Spleen (tissue), 11 donors: ENCODE measurements at regions not wholly inside any gene's neighbourhood (a gene's known extent, or its start where the extent isn't known, plus 50 kb on each side); places are given as distances from the start of the nearest gene placed in this dataset.

Source experiments
- DNase-seq: peaks from one replicate; pipeline ENCODE4 v3.0.0-alpha.2; 2020
- H3K27ac ChIP-seq, 8 donors: fragments of 200-600 bp; sonication (generic) in 7 of 8; 1 replicate in 4 of 8; 2 replicates in 4 of 8; pipeline versions ENCODE4 v1.5.0 to v1.8.0; 2016 to 2021; ENCODE audit warnings: inconsistent platforms in 4 of 8, mild to moderate bottlenecking in 4 of 8, moderate library complexity in 1 of 8
- H3K27me3 ChIP-seq, 7 donors: fragments of 200-600 bp; sonication (generic) in 6 of 7; replicated peaks in 1 of 7; 1 replicate in 4 of 7; 2 replicates in 3 of 7; pipeline versions ENCODE4 v1.5.0 to v1.8.0; 2016 to 2021; ENCODE audit warnings: inconsistent platforms in 3 of 7, mild to moderate bottlenecking in 1 of 7
- H3K36me3 ChIP-seq, 6 donors: fragments of 200-600 bp; sonication (generic) in 5 of 6; 1 replicate in 4 of 6; 2 replicates in 2 of 6; pipeline versions ENCODE4 v1.5.0 to v1.8.0; 2016 to 2021; ENCODE audit warnings: inconsistent platforms in 2 of 6
- H3K4me1 ChIP-seq, 6 donors: fragments of 200-600 bp; sonication (generic) in 5 of 6; 1 replicate in 3 of 6; 2 replicates in 3 of 6; pipeline versions ENCODE4 v1.5.0 to v1.8.0; 2016 to 2021; ENCODE audit warnings: inconsistent platforms in 3 of 6
- H3K4me3 ChIP-seq, 8 donors: fragments of 200-600 bp; sonication (generic) in 7 of 8; 1 replicate in 4 of 8; 2 replicates in 4 of 8; pipeline versions ENCODE4 v1.5.0 to v1.8.0; 2016 to 2021; ENCODE audit warnings: inconsistent platforms in 4 of 8, mild to moderate bottlenecking in 4 of 8, moderate library complexity in 2 of 8
- H3K9me3 ChIP-seq, 8 donors: fragments of 200-600 bp; sonication (generic) in 7 of 8; 1 replicate in 4 of 8; 2 replicates in 4 of 8; pipeline versions ENCODE4 v1.5.0 to v1.8.0; 2016 to 2021; ENCODE audit warnings: inconsistent platforms in 4 of 8
- CTCF ChIP-seq, 11 experiments: fragments of 200-600 bp in 7 of 11; fragments of 450-650 bp in 4 of 11; sonication (generic) in 4 of 11; IDR thresholded peaks in 8 of 11; conservative IDR thresholded peaks in 3 of 11; 1 replicate in 7 of 11; 2 replicates in 4 of 11; pipeline versions ENCODE4 v1.4.0 to v1.8.0; 2016 to 2021; ENCODE audit warnings: antibody characterized with exemption in 11 of 11, inconsistent platforms in 4 of 11, mild to moderate bottlenecking in 1 of 11
- POLR2A ChIP-seq, 3 donors: fragments of 450-650 bp; IDR thresholded peaks; one replicate each; pipeline ENCODE4 v1.5.1; 2017; ENCODE audit warnings: antibody characterized with exemption in 3 of 3, mild to moderate bottlenecking in 1 of 3
- POLR2AphosphoS5 ChIP-seq, 3 donors: sonication (generic); formaldehyde crosslinking; IDR thresholded peaks; one replicate each; pipeline ENCODE4 v1.5.1; 2017; ENCODE audit warnings: antibody characterized with exemption in 3 of 3
- WGBS, 5 donors: extraction: QIAGEN DNeasy Blood & Tissue Kit in 3 of 5; methylation state at CpG; one replicate each; pipeline versions ENCODE4 v1.1.5 to v1.1.7; 2013 to 2018; 5-methylcytosine and 5-hydroxymethylcytosine counted together
- intact Hi-C: fragments of 100-400 bp; cut with DNase I; formaldehyde crosslinking; loops from one replicate; pipeline ENCODE4 v1.15.0; 2023; ENCODE audit warnings: low total_unique reads
- donor health status: healthy with polysubstance abuse.
- donor health status: DM: no; HTN: no; CAD: no; lungs with moderate emphysema.
- donor health status: DM: no; HTN: no; CAD: no.
- donor health status: Bipolar disorder and iron deficiency.
- donor health status: healthy.
- donor health status: DM: no; HTN: no; CAD: no.
- donor health status: DM: yes; HTN: yes; CAD: no.

- H3K4me1 ChIP-seq, result peaks cover 0 to 12% (median 0%) of the 10 kb centered on the region in 6 donors
- no peaks in the 10 kb centered on the region for H3K9me3 ChIP-seq
- intact Hi-C loops, result loop anchor here (5.0 to 10.0 kb wide), 2 partner anchors 518 to 930 kb away; no protein-coding TSS in a partner anchor
- TF ChIP-seq CTCF (IDR thresholded peaks at IDR 0.05 in 8 of 11, conservative IDR thresholded peaks at IDR 0.05 in 3 of 11) (no peak), POLR2AphosphoS5 (IDR thresholded peaks at IDR 0.05) (no peak), POLR2A (IDR thresholded peaks at IDR 0.05) (no peak)
- no peaks in the 10 kb centered on the region for H3K27me3 ChIP-seq
- H3K4me3 ChIP-seq, result no peak overlapping the region
- H3K36me3 ChIP-seq, result no peaks in the 10 kb centered on the region
- no peak for DNase-seq
- H3K27ac ChIP-seq, result no peak overlapping the region
Observed at GRCh38 chr5:158177146-158177545, 318.2 kb upstream of the CLINT1 start.

GRCh38 chr5:158175934-158176481, 317.1 kb upstream of the CLINT1 start:
- TF ChIP-seq POLR2A (IDR thresholded peaks at IDR 0.05) (no peak), CTCF (IDR thresholded peaks at IDR 0.05 in 8 of 11, conservative IDR thresholded peaks at IDR 0.05 in 3 of 11) (no peak)

GRCh38 chr5:158174918-158175851, 316.2 kb upstream of the CLINT1 start:
- WGBS, 5 donors, result 29 to 42% (median 39%) methylated on average over 8 of the region's 8 CpGs
- DNase-seq, result peak; percentile 81
- intact Hi-C loops, result loop anchor here (5.0 to 10.0 kb wide), 2 partner anchors 520 to 932 kb away; no protein-coding TSS in a partner anchor
- Histone ChIP-seq H3K27ac (no peak overlapping the region), H3K4me1 (peaks cover 0 to 22% (median 0%) of the 10 kb centered on the region in 6 donors), H3K4me3 (no peak overlapping the region), H3K27me3 (no peaks in the 10 kb centered on the region), H3K9me3 (no peaks in the 10 kb centered on the region), H3K36me3 (no peaks in the 10 kb centered on the region)
- TF ChIP-seq CTCF (IDR thresholded peaks at IDR 0.05 in 8 of 11, conservative IDR thresholded peaks at IDR 0.05 in 3 of 11) (peak; percentile 47 to 82 (median 73)), POLR2A (IDR thresholded peaks at IDR 0.05) (no peak)

More at GRCh38 chr5:158175934-158176481, 317.1 kb upstream of the CLINT1 start:
- Histone ChIP-seq H3K4me3 (no peak overlapping the region), H3K27ac (no peak overlapping the region), H3K4me1 (peaks cover 0 to 14% (median 0%) of the 10 kb centered on the region in 6 donors), H3K9me3 (no peaks in the 10 kb centered on the region), H3K27me3 (no peaks in the 10 kb centered on the region), H3K36me3 (no peaks in the 10 kb centered on the region)
- intact Hi-C loops, result loop anchor here (5.0 to 10.0 kb wide), 2 partner anchors 519 to 931 kb away; no protein-coding TSS in a partner anchor
- DNase-seq, result no peak
- 62 to 79% (median 74%) methylated on average over 6 of the region's 6 CpGs for WGBS, 5 donors

- no peaks in the 10 kb centered on the region for H3K9me3 ChIP-seq
- H3K27me3 ChIP-seq, result no peaks in the 10 kb centered on the region
- no peak overlapping the region for H3K27ac ChIP-seq
- H3K4me3 ChIP-seq, result no peak overlapping the region
- 90 to 98% (median 96%) methylated on average over 4 of the region's 4 CpGs for WGBS, 5 donors
- H3K4me1 ChIP-seq, result peaks cover 0 to 24% (median 0%) of the 10 kb centered on the region in 6 donors
- no peak for TF ChIP-seq CTCF (IDR thresholded peaks at IDR 0.05 in 8 of 11, conservative IDR thresholded peaks at IDR 0.05 in 3 of 11)
- no peak for TF ChIP-seq POLR2A (IDR thresholded peaks at IDR 0.05)
- TF ChIP-seq POLR2AphosphoS5 (IDR thresholded peaks at IDR 0.05), result no peak
- no peaks in the 10 kb centered on the region for H3K36me3 ChIP-seq
- intact Hi-C loops, result loop anchor here (10.0 kb wide), 1 partner anchor 521 kb away; no protein-coding TSS in a partner anchor
- DNase-seq, result no peak
Observed at GRCh38 chr5:158174026-158174425, 315.1 kb upstream of the CLINT1 start.
